ENCODE measurements at regions not wholly inside any gene's neighbourhood (a gene's known extent, or its start where the extent isn't known, plus 50 kb on each side); places are given as distances from the start of the nearest gene placed in this dataset.
"Not testable (repeated sequence)": the region's sequence is repeated elsewhere in the genome, so short reads cannot be mapped to it uniquely, and the experiment has no call there.

DNA sequence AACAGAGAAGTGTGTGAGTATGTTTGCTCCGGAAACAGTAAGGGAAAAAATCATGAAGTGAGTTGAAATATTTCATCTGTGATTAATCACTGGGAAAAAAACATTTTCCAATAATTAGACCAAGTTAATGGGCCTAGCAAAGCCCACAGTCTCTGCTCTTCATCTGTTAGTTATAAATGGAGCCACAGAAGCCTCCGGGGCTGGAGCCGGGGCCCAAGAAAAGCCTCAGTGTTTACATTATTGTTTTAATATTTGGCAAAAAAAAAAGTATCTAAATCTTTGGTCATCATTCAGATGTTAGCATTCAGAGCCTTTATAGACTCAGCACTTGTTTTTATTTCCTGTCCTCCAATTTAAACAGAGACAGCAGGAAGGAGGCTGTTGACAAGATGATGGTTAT is 115.0 kb downstream of the UBE2U start:
- no peak for DNase-seq

DNA sequence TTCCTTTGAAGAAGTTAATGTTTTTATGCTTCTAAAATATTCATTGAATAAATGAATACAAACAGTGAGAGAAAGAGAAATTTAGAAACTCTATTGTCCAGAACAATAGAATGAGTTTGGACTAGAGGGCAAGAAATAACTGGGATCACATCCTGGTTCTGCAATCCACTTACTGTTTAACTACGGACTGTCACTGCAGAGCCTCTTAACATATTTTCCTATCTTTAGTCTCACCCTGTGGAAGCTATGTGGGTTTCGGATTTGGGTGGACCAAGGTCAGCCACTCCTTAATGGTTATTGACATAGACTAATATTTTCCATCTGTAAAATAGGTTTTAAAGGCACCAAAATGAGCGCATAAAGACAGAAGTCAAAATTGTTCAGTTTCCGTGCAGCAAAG is 116.6 kb downstream of the UBE2U start:
- DNase-seq = no peak

DNA sequence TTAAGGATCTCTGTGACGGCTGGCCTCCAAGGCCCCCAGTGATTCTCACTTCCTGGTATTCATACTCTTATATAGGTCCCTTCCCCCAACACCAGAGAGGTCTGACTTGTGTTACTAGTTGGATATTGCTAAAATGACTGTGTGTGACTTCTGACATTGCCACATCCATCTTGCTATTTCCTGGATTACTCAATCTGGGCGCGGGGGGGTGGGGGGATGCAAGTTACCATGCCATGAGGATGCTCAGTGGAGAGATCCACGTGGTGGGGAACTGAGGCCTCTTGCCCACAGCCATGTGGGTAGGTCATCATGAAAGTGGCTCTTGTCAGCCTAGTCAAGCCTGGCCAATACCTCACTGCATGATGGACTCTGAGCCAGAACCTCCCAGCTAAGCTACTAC is 117.0 kb downstream of the UBE2U start:
- peak in 1 of 2 donors; percentile 7 for DNase-seq

DNA sequence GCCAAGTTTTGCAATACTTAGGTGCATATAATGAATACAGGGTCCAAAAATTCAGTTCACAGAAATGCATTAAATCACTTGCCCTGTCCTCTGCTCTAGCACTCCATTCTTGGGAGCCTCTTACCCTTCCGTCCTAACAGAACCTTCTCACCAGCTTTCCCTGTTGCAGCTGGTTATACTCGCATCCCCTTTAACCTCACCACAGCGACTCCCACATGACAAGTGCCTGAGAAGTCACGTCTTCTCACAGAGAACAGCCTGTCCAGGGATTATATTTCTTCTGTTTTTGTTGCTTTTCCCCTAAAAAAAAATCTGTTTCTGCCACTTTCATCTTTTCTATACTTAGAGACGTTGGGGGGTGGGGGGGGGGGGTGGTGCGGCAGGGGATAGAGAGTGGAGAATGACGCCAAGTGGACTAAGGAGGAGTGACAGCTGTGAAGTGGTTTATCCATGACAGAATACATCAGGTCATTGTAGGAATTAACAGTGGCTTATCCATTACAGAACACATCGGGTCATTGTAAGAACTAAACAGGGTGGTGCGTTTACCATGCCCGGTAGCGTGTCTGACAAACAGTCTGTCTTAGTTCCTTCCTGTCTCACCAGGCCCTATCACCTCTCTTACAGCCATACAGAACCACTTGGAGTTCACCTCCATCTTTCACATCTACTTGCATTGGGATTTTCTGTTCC is 117.6 kb downstream of the UBE2U start:
- peak in 1 of 2 donors; percentile 1 for DNase-seq

DNA sequence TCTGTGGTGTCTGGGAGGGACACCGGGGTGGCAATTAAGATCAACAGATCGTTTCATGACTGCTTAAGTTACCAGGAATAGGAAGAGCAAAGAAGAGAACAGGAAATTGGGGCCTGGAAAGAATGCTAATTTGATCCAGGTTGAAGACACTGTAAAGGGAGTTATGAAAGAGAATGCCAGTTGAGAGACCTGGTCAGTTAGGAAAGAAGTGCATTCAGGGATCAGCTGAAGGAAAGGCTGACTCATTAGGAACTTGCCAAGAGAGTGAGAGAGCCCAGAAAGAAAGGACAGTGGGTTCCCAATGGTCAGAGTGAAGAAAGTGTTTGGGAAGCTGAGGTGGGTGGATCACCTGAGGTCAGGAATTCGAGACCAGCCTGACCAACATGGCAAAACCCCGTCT is 119.6 kb downstream of the UBE2U start:
- DNase-seq = no peak

DNA sequence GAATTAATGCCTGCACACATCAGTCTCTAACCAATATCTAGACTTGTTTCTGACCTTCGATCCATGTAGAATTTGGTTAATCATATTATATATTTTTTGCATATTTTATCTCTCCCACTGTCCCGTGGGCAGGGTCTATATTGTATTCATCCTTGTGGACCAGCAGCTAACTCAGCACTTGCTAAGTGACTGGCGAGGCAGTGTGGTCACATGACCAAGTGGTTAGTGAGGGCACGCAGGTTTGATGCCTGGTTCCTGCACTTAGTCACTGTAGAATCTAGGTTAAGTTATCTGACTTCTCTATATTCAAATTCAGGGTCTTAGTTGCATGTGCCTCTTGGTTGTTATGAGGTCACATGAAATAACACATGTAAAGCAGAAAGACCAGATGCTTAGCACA is 120.5 kb downstream of the UBE2U start:
- DNase-seq = no peak

DNA sequence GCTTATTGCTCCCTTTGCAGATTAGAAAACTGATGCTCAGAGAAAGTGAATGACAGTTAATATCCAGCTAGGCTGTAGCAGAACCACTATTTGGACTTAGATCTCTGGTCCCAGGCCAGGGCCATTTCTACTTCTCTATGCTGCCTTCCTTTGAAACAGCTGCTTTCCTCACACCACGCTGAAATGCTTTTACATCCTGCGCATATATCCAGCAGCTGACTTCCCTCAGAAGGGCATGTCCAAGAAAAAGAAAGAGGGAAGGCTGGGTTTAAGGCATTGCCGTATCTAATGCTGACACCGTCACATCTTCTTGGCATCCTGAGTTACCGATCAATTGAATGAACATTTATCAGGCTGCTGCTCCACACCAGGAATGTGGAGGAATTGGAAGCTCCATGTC is 122.4 kb downstream of the UBE2U start:
- no peak for DNase-seq

DNA sequence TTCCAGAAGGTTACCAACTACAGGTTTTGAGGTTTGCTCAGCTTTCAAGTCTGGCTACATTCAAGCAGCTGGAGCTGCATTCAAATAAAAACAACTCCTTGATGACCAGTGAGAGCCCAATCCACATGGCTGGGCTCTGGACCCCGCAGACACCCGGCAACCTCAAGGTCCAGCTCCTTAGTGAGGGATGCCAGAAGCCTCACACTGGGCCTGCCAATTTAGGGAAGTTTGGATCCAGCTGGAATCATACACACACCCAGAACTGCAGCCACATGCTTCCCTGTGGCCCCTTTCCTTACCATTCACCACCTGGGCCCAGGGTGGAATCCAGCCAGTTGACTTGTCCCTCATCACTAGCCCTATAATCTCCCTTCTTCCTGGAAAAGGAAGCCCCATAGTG is 123.7 kb downstream of the UBE2U start:
- DNase-seq = no peak

DNA sequence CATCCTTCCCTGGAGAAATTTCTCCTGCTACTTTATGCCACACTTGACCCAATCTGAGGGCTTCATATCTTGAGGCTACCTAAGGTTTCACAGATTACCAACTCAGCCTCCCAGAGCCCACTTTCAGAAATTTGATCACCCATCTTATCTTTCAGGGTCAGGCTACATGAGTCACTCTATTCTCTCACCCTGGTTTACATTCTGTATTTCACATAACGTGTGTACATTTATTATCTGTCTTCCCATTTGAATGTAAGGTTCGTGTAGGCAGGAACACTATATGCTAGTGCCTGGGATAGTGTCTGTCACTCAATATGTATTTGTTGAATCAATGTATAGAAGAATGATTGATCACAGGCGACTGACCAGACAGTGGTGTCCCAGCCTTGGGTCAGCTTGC is 124.8 kb downstream of the UBE2U start:
- DNase-seq = no peak

DNA sequence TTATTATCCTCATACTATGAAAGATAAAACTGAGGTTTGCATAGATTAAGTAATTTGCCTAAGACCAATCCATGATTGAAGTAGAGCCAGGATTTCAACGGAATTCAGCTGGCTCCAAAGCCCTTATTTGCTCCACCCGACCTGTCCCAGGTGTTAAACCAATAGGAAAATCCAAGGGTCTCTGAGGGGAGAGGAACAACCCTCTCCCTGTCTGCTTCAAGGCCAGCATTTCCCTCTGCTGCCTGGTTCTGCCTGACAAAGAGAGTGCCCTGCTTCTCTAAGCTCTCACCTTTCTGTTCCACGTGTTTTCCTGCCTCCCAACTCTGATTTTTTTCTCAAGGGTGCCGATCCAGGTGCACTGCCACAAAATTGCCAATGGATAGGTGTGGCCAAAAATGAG is 127.4 kb downstream of the UBE2U start:
- DNase-seq = no peak

DNA sequence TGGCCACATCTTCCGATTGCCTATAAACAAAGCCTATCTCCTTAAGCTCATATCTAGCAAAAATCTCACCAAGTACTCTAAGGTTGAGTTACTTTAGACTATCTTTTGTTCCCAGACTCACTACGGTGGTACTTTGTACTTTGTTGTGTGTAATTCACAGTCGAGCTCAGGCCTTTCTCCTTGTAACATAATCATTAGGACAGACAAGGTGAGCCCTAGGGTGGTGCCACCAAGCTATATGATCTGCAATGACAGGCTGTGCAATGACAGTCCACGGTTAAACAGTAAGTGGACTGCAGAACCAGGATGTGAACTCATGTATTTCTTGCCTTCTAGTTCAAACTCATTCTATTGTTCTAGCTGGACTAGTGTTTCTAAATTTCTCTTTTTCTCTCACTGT is 132.2 kb downstream of the UBE2U start:
- no peak for DNase-seq

DNA sequence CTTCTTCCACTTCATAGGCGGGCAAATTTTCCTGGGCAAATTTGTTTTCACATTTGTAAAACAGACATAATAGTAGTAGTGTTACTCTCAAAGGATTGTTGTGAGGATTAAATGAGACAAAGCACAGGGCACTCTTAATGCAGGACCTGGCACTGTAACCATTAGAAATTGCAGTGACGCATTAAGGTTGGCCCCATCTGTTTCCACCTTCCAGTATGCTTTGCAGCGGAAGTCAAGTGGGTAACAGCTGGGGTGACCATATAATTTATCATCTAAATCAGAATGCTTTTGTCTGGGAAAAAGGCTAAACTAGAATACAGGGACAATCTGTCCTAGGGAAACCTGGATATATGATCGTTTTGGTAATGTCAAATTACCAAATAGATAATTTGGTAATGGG is 132.5 kb upstream of the CACHD1 start:
- DNase-seq = no peak

DNA sequence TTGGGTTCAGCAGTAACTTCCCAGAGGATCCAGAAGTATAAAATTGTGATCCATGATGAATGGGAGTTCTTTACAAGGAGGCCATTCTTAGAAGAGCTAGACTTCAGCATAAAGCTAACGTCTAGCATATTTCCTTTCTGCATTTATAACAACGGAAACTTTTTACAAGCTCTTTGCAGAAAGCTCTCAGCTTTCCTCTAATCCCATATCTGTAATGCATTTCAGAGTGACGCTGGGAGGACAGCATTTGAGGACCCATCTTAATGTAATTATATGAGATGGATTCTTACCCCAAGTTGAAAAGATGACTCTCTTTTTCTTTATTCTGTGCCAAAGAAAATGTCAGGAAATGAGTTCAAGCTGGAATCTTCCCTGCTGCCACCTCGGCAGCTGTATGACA is 132.0 kb upstream of the CACHD1 start:
- no peak for DNase-seq

DNA sequence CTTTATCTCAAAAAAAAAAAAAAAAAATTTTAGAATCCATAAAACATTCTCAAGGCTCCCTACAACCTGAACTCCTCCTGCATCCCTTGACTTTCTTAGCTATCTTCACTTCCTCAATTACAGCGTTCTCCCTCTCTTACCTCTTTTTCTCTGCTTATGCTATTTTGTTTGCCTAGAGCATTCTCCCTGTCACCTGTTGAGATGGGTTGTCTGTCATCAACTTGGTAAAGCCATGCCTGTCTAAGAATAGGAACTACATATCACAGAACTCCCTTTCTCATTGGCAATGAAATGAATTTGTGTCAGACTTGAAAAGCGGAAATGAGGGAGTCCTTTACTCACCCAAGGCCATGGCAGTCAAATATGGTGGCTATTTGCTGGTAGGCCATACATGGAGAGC is 129.6 kb upstream of the CACHD1 start:
- no peak for DNase-seq

DNA sequence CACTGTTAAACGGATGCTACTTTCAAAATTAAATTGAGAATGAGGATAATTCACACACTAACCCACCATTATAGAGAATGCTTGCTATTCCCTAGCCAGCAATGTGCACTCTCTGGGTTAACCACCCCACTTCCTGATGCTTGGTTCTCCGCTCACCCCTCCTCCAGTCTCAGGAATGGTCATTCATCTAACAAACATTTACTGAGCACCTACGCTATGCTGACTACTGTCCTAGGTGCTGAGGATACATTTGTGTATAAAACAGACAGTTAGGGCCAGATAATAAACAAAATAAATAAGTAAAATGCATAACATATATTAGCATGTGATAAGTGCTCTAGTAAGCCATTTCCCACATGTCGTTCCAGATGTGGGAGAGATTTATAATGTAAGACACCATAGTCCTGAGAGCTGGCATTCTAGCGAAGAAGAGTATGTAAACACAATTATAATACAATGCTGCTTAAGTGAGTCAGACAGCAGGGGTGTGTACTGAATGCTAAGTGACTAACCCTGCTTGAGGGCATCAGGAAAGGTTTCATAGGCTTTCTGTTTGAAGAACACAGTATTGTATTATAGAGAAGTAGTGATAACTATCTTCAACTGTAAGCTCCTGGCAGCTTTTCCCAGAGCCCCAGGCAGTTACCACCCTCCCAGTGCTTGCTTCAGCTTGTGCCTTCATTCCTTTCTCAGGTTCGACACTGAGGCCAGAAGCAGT is 126.7 kb upstream of the CACHD1 start:
- DNase-seq = no peak

DNA sequence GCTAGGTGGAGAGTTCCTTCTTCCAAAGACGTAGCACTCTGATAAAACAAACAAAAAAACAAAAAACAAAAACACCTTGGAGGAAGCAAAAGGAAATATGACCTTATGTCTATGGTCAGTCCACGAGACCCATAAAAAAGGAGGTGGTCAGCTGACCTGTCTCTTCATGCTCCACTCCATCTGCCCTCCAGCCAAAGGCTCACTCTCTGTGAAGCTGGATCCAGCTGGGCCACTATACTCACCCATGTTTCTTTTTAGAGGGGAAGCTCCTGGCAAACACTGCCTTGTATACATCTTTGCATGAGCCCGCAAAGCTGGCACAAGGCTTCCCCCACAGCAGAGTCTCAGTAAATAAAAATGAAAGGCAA is 126.1 kb upstream of the CACHD1 start:
- DNase-seq = no peak

DNA sequence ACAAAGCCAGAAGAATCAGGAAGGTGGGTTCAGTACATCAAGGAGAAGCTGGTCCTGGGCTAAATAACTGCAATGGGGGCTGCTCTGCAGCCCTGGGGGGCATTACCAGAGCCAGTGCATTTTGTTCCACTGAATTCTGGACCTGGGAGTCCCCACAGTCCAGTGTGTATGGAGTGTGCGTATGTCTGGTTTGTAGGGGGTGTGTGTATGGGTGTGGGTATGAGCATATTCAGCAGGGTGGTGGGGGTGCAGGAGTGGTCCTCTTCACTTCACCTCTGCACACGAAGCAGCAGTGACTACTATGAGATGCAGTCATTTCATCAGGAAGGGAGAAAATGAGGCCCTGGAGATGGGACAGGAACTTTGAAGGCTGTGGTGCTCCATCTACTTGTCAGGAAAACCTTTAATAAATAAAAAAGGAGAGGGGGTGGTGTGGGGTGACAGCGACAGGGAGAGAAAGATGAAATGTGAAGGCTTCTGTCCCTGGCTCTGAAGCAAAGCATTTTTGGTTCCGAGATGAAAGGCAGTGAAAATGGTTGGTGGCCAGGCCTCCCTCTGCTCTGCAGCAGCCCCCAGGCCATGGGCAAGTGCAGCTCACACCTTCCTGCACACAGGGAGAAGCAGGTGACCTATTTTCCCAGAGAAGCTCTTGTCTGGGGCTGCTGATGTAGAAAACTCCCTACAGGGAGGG is 121.5 kb upstream of the CACHD1 start:
- no peak for DNase-seq

DNA sequence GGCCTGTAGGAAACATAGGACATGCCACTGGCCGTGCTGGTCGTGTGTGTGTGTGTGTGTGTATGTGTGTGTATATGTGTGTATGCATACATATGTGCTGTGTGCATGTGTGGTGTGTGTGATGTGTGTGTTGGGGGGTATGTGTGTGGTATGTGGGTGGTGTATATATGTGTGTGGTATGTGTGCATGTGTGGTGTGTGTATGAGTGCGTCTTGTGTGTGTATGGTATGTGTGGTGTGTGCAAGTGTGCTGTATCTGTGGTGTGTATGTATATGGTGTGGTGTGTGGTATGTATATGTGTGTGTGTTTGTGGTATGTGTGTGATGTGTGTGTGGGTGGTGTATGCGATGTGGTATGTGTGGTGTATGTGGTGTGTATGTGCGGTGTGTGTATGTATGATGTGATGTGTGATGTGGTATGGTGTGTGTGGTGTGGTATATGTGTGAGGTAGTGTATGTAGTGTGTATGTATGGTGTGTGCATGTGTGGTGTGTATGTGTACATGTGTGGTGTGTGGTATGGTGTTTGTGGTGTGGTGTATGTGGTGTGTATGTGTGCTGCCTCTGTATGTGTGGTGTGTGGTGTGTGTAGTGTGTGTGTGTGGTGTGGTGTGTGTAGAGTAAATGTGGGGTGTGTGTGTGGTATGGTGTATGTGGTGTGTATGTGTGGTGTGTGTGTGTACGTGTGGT is 120.8 kb upstream of the CACHD1 start:
- no peak for DNase-seq

DNA sequence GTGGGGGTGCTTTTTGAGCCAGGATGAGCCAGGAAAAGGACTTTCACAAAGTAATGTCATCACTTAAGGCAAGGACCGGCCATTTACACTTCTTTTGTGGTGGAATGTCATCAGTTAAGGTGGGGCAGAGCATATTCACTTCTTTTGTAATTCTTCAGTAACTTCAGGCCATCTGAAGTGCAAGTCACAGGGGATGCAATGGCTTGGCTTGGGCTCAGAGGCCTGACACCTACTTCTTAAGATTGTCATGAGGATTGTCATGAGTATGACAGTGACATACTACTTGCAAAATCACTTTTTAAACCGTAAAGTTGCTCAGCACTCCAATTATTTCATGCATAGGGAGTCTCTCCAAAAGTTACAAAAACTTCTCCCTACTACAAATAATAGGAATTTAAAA is 114.4 kb upstream of the CACHD1 start:
- DNase-seq = not testable (repeated sequence)

DNA sequence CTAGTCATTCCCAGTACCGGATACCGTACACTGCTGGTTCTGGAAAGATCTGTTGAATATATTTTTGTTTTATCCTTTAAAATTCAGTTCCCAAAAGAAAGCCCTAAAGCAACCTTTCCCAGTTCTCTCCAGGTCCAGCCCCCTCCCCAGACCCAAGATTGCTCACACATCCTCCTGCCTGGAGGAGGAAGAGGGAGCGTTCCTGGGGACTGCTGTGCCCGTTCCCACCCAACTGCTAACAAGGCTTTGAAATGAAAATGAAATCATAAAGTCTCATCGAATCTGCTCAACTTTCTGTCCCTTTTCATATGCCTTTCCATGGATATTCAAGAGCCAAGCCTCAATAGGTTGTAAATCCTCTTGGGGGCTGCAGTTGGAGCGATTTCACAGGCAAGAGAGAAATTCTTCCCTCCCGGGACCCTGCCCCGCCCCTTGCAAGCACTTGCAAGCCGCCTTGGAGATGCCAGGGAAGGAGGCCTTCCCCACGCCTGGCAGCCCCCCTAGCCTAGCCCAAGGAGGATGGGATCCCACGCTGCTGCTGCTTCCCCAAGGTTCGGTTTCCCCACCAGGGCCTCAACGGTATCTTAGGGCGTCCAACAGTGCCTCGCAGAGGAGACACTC is 113.2 kb upstream of the CACHD1 start:
- DNase-seq = no peak

DNA sequence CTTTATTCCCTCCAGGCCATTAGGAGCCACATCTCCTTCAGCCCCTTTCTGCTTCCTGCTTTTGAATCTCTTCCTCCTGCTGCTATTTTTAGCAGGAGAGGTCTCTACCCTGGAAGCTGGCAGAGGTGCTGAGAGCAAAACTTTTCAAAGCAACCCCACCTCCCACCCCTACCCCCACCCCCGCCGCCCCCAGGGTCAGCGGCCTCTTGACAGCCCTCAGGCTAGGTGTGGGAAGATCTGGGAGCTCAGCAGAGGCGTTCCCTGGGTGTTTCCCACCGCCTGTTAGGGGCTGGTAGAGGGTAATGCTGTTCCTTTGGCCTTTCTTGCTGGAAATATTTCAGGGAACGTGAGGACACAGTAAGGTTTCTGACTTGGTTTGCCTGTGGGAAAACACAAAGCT is 112.5 kb upstream of the CACHD1 start:
- DNase-seq = no peak

DNA sequence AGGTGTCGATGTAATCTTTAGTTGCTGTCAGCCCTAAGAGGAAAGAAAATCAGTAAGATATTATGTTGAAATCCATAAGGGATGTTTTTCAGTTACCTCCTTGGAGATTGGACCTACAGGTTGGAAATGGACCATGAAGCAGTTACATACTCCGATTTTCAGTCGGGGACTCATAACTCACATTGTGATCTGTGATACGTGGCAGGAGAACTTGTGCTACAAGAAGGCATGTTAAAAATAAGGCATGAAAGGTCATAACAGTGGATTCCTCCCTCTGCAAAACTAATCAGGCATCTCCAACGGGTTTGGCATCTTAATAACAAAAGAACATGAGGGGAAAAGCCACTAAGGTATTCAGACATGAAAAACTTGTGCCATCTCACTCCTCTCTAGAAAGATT is 111.2 kb upstream of the CACHD1 start:
- no peak for DNase-seq

DNA sequence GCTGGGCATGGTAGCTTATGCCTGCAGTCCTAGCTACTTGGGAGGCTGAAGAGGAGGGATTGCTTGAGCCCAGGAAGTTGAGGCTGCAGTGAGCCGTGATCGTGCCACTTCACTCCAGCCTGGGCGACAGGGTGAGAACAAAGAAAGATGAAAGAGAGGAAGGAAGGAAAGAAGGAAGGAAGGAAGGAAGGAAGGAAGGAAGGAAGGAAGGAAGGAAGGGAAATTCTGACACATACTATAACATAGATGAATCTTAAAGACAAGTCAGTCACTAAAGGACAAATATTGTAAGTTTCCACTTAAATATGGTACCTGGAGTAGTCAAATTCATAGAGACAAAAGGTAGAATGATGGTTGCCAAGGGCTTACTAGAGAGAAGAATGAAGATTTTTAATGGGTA is 108.0 kb upstream of the CACHD1 start:
- no peak for DNase-seq

All from bone marrow (tissue), 2 donors.